AG04450 (cell line): ENCODE measurements at regions not wholly inside any gene's neighbourhood (a gene's known extent, or its start where the extent isn't known, plus 50 kb on each side); places are given as distances from the start of the nearest gene placed in this dataset.
"Not testable (repeated sequence)": the region's sequence is repeated elsewhere in the genome, so short reads cannot be mapped to it uniquely, and the experiment has no call there.

ENCODE experiments used
- CTCF ChIA-PET: fragments of 300-600, 350-600 bp; formaldehyde crosslinking; extraction: SDS; loops from one replicate; lab custom pipeline; 2022; ENCODE audit warnings: antibody characterized with exemption, inconsistent platforms; lab: Charles Lee
- POLR2A ChIA-PET: fragments of 350-600 bp; formaldehyde crosslinking; extraction: SDS; loops from one replicate; lab custom pipeline; 2021; ENCODE audit warnings: antibody characterized with exemption, inconsistent platforms; lab: Yijun Ruan, JAX
- DNase-seq: peaks from one replicate; pipeline ENCODE4 v3.0.0-alpha.2; 2011; ENCODE audit warnings: low read depth, low spot score
- H3K27ac ChIP-seq: one replicate; pipeline ENCODE4 v1.5.1; 2012; ENCODE audit warnings: low read depth, low read length, control low read depth
- H3K27me3 ChIP-seq: one replicate; pipeline ENCODE4 v1.6.0; 2012; ENCODE audit warnings: low read length; ENCODE audit not compliant: control insufficient read depth, insufficient read depth
- H3K4me3 ChIP-seq: 2 replicates; pipeline ENCODE4 v1.5.1; 2011; ENCODE audit warnings: mild to moderate bottlenecking, low read depth, low read length, control low read depth
- H3K9me3 ChIP-seq: 2 replicates; pipeline ENCODE4 v1.5.1; 2012; ENCODE audit warnings: low read length; ENCODE audit not compliant: control insufficient read depth, insufficient read depth
- TF ChIP-seq, protein P1 (sequence below): IDR thresholded peaks from 2 replicates; pipeline ENCODE4 v1.5.1; 2011; ENCODE audit warnings: low read depth, low read length, control low read depth, inconsistent platforms

DNA sequence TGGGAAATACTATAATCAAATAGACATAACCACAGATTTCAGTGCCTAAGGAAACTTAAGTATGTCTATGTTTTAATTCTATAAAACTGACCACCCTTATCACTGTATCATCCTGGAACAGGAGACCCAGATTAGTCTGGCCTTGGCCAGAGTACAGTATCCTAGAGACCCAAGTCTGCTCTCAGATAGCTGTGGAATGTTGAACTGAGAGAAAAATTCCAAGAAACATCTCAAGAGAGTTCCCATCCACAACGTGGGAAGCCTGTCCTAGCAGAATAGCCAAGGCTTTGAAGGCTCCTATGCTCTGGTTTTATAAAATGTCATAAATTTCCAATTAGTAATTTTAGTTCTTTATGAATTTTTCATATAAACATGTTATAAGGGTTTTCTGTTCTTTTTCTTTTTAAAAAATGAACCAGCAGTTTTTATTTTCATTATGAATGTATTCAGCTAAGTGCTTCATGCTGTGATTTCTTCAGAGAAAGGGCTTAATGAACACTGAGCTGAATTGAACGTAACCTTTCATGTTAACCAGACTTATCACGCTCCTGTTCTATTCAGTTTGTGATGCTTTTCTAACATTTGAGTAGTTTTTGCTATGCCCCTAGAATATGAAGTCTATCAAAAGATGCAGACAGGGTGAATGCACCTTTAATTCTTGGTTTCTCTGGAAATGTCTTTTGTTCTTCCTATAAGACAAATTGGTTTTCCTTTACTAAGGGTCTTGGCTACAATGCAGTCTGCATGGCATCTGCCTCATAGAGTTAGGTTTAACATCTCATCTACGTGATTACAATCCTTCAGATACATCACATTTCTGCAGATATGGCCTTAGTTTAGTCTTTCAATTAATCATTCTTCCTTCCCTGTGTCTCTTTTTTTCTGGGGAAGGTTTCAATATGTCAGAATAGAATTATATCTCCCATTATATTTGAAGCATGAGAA is 230.8 kb downstream of the CYLC2 start:
- ChIA-PET POLR2A (no interaction called here), CTCF (no interaction called here)
- DNase-seq: no peak
- Histone ChIP-seq H3K9me3 (0 out of 2 replicates have a peak, but pooled peaks cover 3% of the 10 kb centered on the region), H3K4me3 (no peak overlapping the region), H3K27me3 (no peaks in the 10 kb centered on the region), H3K27ac (no peak overlapping the region)
- TF ChIP-seq, protein P1, sequence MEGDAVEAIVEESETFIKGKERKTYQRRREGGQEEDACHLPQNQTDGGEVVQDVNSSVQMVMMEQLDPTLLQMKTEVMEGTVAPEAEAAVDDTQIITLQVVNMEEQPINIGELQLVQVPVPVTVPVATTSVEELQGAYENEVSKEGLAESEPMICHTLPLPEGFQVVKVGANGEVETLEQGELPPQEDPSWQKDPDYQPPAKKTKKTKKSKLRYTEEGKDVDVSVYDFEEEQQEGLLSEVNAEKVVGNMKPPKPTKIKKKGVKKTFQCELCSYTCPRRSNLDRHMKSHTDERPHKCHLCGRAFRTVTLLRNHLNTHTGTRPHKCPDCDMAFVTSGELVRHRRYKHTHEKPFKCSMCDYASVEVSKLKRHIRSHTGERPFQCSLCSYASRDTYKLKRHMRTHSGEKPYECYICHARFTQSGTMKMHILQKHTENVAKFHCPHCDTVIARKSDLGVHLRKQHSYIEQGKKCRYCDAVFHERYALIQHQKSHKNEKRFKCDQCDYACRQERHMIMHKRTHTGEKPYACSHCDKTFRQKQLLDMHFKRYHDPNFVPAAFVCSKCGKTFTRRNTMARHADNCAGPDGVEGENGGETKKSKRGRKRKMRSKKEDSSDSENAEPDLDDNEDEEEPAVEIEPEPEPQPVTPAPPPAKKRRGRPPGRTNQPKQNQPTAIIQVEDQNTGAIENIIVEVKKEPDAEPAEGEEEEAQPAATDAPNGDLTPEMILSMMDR: no peak

GRCh38 chr9:103226647-103227013 is 231.5 kb downstream of the CYLC2 start:
- Histone ChIP-seq H3K27me3 (no peaks in the 10 kb centered on the region), H3K4me3 (no peak overlapping the region), H3K9me3 (peaks cover 3% of the 10 kb centered on the region; the same call in 1 of the 2 replicates), H3K27ac (no peak overlapping the region)
- POLR2A ChIA-PET: no interaction called here
- CTCF ChIA-PET: no interaction called here
- TF ChIP-seq, protein P1: no peak
- DNase-seq: no peak

GRCh38 chr9:103237571-103238109 is 242.5 kb downstream of the CYLC2 start:
- DNase-seq, H3K27me3 ChIP-seq, CTCF ChIA-PET, H3K27ac ChIP-seq, H3K4me3 ChIP-seq, H3K9me3 ChIP-seq, POLR2A ChIA-PET: not testable (repeated sequence)

DNA sequence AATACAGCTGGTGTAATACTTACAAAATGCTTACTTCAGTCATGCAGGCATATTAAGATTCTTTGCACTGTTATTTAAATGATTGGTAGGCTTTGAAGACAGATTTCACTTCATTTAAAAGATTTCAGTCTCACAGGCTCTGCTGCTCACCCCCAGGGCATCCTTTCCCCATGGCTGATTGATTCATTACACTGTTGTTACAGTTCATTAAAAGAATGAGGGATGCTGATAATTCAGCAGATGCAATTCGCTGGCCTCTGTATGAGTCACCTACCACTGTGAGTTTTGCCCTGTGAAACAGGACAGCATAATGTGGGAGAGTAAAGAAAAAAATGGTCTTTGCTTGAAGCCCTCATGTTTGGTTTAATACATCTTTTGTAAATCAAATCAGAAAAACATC is 246.9 kb downstream of the CYLC2 start:
- POLR2A ChIA-PET: no interaction called here
- Histone ChIP-seq H3K27me3 (no peaks in the 10 kb centered on the region), H3K9me3 (no peaks in the 10 kb centered on the region; the same call in none of the 2 replicates), H3K27ac (no peak overlapping the region), H3K4me3 (no peak overlapping the region)
- CTCF ChIA-PET: no interaction called here
- TF ChIP-seq, protein P1: no peak
- DNase-seq: no peak

GRCh38 chr9:103242486-103242885 is 247.4 kb downstream of the CYLC2 start:
- no peaks in the 10 kb centered on the region; the same call in none of the 2 replicates for H3K9me3 ChIP-seq
- no peak overlapping the region for H3K4me3 ChIP-seq
- POLR2A ChIA-PET: no interaction called here
- no peaks in the 10 kb centered on the region for H3K27me3 ChIP-seq
- TF ChIP-seq, protein P1: no peak
- H3K27ac ChIP-seq: no peak overlapping the region
- no peak for DNase-seq
- CTCF ChIA-PET: no interaction called here
